Endothelial cell of umbilical vein (primary cell): ENCODE measurements at regions not wholly inside any gene's neighbourhood (a gene's known extent, or its start where the extent isn't known, plus 50 kb on each side); places are given as distances from the start of the nearest gene placed in this dataset.

Experiments used
- CTCF ChIP-seq, 2 donors: IDR thresholded peaks; 1 replicate in 1 of 2; 2 replicates in 1 of 2; pipeline ENCODE4 v1.5.1; 2011; ENCODE audit warnings: low read length in 2 of 2, mild to moderate bottlenecking in 2 of 2, moderate library complexity in 2 of 2, control low read depth in 1 of 2, inconsistent platforms in 1 of 2, low read depth in 1 of 2; ENCODE audit not compliant: insufficient read depth in 1 of 2; ENCODE audit errors: extremely low read depth in 1 of 2
- EZH2 ChIP-seq: IDR thresholded peaks from 2 replicates; pipeline ENCODE4 v1.6.1; 2012; ENCODE audit warnings: borderline replicate concordance, low read depth, mild to moderate bottlenecking, moderate library complexity, low read length, inconsistent platforms; ENCODE audit not compliant: severe bottlenecking
- POLR2A ChIP-seq: IDR thresholded peaks from 2 replicates; pipeline ENCODE4 v1.6.1; 2012; ENCODE audit warnings: low read depth, mild to moderate bottlenecking, control low read depth, low read length

- TF ChIP-seq CTCF (IDR thresholded peaks at IDR 0.05; ENCODE audit: extremely low read depth in 1 of 2, insufficient read depth in 1 of 2, low read depth in 1 of 2, low read length in 2 of 2) (no peak), POLR2A (no peak), EZH2 (no peak)
These were observed 344.6 kb upstream of the NECTIN3 start for GRCh38 chr3:110727056-110727455.
